ENCODE measurements at regions not wholly inside any gene's neighbourhood (a gene's known extent, or its start where the extent isn't known, plus 50 kb on each side); places are given as distances from the start of the nearest gene placed in this dataset.

DNA sequence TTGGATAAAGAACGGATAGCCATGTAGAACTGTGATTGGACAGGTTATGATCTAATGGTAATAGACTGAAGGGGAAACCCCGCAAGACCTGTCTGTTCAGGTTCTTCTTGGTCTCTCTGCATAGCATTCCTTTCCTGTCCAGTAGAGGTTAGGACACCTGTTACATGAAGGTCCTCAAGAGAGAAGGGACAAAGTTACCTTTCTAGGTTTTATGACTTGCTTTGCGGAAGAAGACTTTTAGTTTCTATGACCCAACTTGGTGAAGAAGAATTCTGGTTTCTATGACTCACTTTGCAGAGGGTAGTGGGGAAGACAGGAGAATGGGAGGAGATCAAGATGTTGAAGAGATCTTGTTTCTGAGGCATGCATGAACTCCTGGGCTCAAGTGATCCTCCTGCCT is 97.9 kb upstream of the C3orf80 start:
- no peak overlapping the region for H3K4me2 ChIP-seq (ENCODE audit: low read length)
- H3K9me2 ChIP-seq (replicated peaks; ENCODE audit: low read length): no peaks in the 10 kb centered on the region
- H3K9me3 ChIP-seq (ENCODE audit: low read length): no peaks in the 10 kb centered on the region
- H3K36me3 ChIP-seq (ENCODE audit: low read depth, low read length): no peaks in the 10 kb centered on the region
- TF ChIP-seq EZH2 (IDR thresholded peaks at IDR 0.05; ENCODE audit: low read length, unreplicated experiment) (no peak), EZH2phosphoT487 (IDR thresholded peaks at IDR 0.05; ENCODE audit: borderline replicate concordance, low read length) (no peak)
- TF ChIP-seq, protein P1, sequence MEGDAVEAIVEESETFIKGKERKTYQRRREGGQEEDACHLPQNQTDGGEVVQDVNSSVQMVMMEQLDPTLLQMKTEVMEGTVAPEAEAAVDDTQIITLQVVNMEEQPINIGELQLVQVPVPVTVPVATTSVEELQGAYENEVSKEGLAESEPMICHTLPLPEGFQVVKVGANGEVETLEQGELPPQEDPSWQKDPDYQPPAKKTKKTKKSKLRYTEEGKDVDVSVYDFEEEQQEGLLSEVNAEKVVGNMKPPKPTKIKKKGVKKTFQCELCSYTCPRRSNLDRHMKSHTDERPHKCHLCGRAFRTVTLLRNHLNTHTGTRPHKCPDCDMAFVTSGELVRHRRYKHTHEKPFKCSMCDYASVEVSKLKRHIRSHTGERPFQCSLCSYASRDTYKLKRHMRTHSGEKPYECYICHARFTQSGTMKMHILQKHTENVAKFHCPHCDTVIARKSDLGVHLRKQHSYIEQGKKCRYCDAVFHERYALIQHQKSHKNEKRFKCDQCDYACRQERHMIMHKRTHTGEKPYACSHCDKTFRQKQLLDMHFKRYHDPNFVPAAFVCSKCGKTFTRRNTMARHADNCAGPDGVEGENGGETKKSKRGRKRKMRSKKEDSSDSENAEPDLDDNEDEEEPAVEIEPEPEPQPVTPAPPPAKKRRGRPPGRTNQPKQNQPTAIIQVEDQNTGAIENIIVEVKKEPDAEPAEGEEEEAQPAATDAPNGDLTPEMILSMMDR (conservative IDR thresholded peaks at IDR 0.05; ENCODE audit: low read depth, low read length): no peak
- H4K20me1 ChIP-seq (ENCODE audit: low read length): no peaks in the 10 kb centered on the region
- no peak overlapping the region for H3K9ac ChIP-seq (ENCODE audit: low read length)
- ChIA-PET CTCF (no interaction called here), POLR2A (ENCODE audit: unreplicated experiment) (no interaction called here)
- no peak overlapping the region for H3K27ac ChIP-seq (ENCODE audit: low read length)
- no peaks in the 10 kb centered on the region for H3K27me3 ChIP-seq (ENCODE audit: low read length)
- intact Hi-C loops (cut with micrococcal nuclease): no loop called here
- ATAC-seq (no peak), DNase-seq (peak; percentile 32)
- H3K79me2 ChIP-seq (ENCODE audit: low read length): no peaks in the 10 kb centered on the region
- H3F3A ChIP-seq (ENCODE audit: low read length, unreplicated experiment): no peaks in the 10 kb centered on the region
- H3K4me3 ChIP-seq (ENCODE audit: low read length): no peak overlapping the region
- peaks cover 14% of the 10 kb centered on the region for H3K4me1 ChIP-seq (ENCODE audit: insufficient read depth, low read length)
- BruUV-seq (replicated peaks): no TSS peak
- no peak overlapping the region for H2AFZ ChIP-seq (ENCODE audit: low read length)

DNA sequence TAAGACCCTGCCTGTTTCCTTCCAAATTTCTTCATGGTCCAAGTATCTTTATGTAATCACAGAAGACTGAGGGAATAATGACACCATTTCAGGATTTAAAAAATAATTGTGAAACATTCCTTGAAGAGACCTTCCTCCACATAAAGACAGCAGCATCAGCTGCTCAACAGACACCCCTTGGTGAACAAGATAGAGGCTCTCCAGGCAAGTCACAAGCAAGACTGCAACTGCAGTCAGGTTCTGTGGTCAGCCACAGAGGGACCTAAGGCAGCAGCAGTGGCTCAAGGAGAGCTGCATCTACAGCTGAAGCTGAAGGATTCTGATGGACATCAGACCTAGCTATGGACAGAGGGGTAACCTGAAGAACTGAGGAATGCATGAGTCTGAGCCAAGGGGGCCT is 97.2 kb upstream of the C3orf80 start:
- POLR2A ChIA-PET (ENCODE audit: unreplicated experiment): no interaction called here
- no peak for DNase-seq
- intact Hi-C loops (cut with micrococcal nuclease): no loop called here
- Histone ChIP-seq H3K27me3 (ENCODE audit: low read length) (no peaks in the 10 kb centered on the region), H3K9ac (ENCODE audit: low read length) (no peak overlapping the region), H3K79me2 (ENCODE audit: low read length) (no peaks in the 10 kb centered on the region), H3K36me3 (ENCODE audit: low read depth, low read length) (no peaks in the 10 kb centered on the region), H3K9me3 (ENCODE audit: low read length) (no peaks in the 10 kb centered on the region), H3F3A (ENCODE audit: low read length, unreplicated experiment) (no peaks in the 10 kb centered on the region), H3K27ac (ENCODE audit: low read length) (no peak overlapping the region), H3K9me2 (replicated peaks; ENCODE audit: low read length) (no peaks in the 10 kb centered on the region), H3K4me2 (ENCODE audit: low read length) (no peak overlapping the region), H3K4me1 (ENCODE audit: insufficient read depth, low read length) (peaks cover 14% of the 10 kb centered on the region), H2AFZ (ENCODE audit: low read length) (no peak overlapping the region), H3K4me3 (ENCODE audit: low read length) (no peak overlapping the region), H4K20me1 (ENCODE audit: low read length) (no peaks in the 10 kb centered on the region)
- ATAC-seq: no peak
- BruUV-seq (replicated peaks): no TSS peak
- TF ChIP-seq, protein P1 (conservative IDR thresholded peaks at IDR 0.05; ENCODE audit: low read depth, low read length): no peak
- TF ChIP-seq EZH2 (IDR thresholded peaks at IDR 0.05; ENCODE audit: low read length, unreplicated experiment): no peak
- no peak for TF ChIP-seq EZH2phosphoT487 (IDR thresholded peaks at IDR 0.05; ENCODE audit: borderline replicate concordance, low read length)
- CTCF ChIA-PET: no interaction called here

DNA sequence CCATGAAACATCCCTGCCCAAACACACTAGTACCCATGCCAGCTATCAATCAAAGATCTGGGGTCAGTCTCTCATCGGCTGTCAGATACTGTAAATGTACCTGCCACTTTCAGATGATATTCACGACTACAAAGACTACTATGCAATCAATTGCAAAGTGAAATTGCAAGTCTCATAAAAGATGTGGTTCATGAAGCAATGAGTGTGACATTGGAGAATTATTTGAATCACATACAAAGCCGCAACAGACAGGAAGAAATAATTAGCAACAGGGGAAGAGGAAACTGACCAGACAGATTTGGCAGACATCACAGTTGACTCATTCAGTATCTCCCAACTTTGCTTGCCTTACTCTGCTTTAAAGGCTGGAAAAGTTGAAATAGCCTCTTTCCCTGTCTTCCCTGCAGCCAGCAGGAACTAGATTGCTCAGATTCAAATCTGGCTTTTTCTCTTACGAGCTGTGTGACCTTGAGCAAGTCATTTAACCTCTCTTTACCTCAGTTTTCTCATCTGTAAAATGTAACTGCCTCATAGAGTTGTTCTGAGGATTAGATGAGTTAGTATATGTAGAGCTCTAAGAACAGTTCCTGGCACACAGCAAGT is 95.7 kb upstream of the C3orf80 start:
- H3F3A ChIP-seq (ENCODE audit: low read length, unreplicated experiment): no peaks in the 10 kb centered on the region
- no peak overlapping the region for H2AFZ ChIP-seq (ENCODE audit: low read length)
- ATAC-seq (peak; percentile 91), DNase-seq (peak; percentile 89)
- H3K4me3 ChIP-seq (ENCODE audit: low read length): no peak overlapping the region
- CTCF ChIA-PET: no interaction called here
- H3K4me2 ChIP-seq (ENCODE audit: low read length): peak overlapping the region; percentile 57
- H3K9me3 ChIP-seq (ENCODE audit: low read length): no peaks in the 10 kb centered on the region
- POLR2A ChIA-PET (ENCODE audit: unreplicated experiment): no interaction called here
- H3K79me2 ChIP-seq (ENCODE audit: low read length): no peaks in the 10 kb centered on the region
- no peaks in the 10 kb centered on the region for H4K20me1 ChIP-seq (ENCODE audit: low read length)
- no peak overlapping the region for H3K9ac ChIP-seq (ENCODE audit: low read length)
- intact Hi-C loops (cut with micrococcal nuclease): loop anchor here (1.0 kb wide), 1 partner anchor 97 kb away; no protein-coding TSS in a partner anchor
- no peaks in the 10 kb centered on the region for H3K9me2 ChIP-seq (replicated peaks; ENCODE audit: low read length)
- H3K27ac ChIP-seq (ENCODE audit: low read length): peak overlapping the region; percentile 19
- TF ChIP-seq EZH2phosphoT487 (IDR thresholded peaks at IDR 0.05; ENCODE audit: borderline replicate concordance, low read length) (no peak), EZH2 (IDR thresholded peaks at IDR 0.05; ENCODE audit: low read length, unreplicated experiment) (no peak)
- TF ChIP-seq, protein P1 (conservative IDR thresholded peaks at IDR 0.05; ENCODE audit: low read depth, low read length): no peak
- no TSS peak for BruUV-seq (replicated peaks)
- peaks cover 22% of the 10 kb centered on the region for H3K4me1 ChIP-seq (ENCODE audit: insufficient read depth, low read length)
- H3K27me3 ChIP-seq (ENCODE audit: low read length): no peaks in the 10 kb centered on the region
- H3K36me3 ChIP-seq (ENCODE audit: low read depth, low read length): no peaks in the 10 kb centered on the region
